K562 (cell line): ENCODE measurements at regions not wholly inside any gene's neighbourhood (a gene's known extent, or its start where the extent isn't known, plus 50 kb on each side); places are given as distances from the start of the nearest gene placed in this dataset.

ENCODE experiments used
- BCOR ChIP-seq: fragments of 450-650 bp; IDR thresholded peaks from 2 replicates; pipeline ENCODE4 v1.6.1; 2016
- RBM25 ChIP-seq: fragments of 200-400 bp; formaldehyde crosslinking; IDR thresholded peaks from 2 replicates; pipeline ENCODE4 v1.6.1; 2018; ENCODE audit warnings: low read length, low read depth, moderate library complexity; ENCODE audit not compliant: severe bottlenecking
- SMARCA5 ChIP-seq: fragments of 450-650 bp; IDR thresholded peaks from 2 replicates; pipeline ENCODE4 v1.6.1; 2016
- ZNF507 ChIP-seq: conservative IDR thresholded peaks from 2 replicates; pipeline ENCODE4 v1.6.1; 2017; ENCODE audit warnings: missing genetic modification characterization, missing compliant biosample characterization
- TF ChIP-seq, protein P1 (sequence below): sonication (generic); formaldehyde crosslinking; IDR thresholded peaks from 2 replicates; pipeline ENCODE4 v1.8.1; 2023; ENCODE audit warnings: mild to moderate bottlenecking, missing genetic modification reagents
- TF ChIP-seq, protein P2 (sequence below): sonication (generic); formaldehyde crosslinking; IDR thresholded peaks from 2 replicates; pipeline ENCODE4 v1.8.0; 2022; ENCODE audit warnings: mild to moderate bottlenecking, missing genetic modification reagents
- TF ChIP-seq, protein P3 (sequence below): fragments of 450-650 bp; formaldehyde crosslinking; IDR thresholded peaks from 2 replicates; pipeline ENCODE4 v1.4.0; 2022; ENCODE audit warnings: missing genetic modification characterization

DNA sequence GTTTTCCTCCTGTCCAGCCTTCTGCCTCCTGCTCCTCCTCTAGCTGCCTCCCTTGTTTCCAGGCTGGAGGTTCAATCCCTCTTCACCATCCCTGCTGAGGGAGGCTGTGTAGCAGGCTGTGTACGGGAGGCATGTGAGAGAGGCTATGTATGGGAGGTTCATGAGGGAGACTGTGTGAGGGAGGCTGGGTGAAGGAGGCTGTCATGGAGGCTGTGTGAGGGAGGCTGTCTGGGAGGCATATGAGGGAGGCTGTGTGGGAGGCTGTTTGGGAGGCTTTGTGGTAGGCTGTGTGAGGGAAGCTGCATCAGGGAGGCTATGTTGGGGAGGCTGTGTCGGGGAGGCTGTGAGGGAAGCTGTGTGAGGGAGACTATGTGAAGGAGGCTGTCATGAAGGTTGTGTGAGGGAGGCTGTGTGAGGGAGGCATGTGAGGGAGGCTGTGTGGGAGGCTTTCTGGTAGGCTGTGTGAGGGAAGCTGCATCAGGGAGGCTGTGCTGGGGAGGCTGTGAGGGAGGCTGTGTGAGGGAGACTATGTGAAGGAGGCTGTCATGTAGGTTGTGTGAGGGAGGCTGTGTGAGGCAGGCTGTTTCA, 123.7 kb upstream of the RNF32 start (continued):
- TF ChIP-seq RBM25 (peak; percentile 33), BCOR (peak; percentile 31; the same call in 1 of the 2 replicates), SMARCA5 (peak; percentile 71; the same call in 1 of the 2 replicates), ZNF507 (tag) (no peak)
- TF ChIP-seq, protein P1, sequence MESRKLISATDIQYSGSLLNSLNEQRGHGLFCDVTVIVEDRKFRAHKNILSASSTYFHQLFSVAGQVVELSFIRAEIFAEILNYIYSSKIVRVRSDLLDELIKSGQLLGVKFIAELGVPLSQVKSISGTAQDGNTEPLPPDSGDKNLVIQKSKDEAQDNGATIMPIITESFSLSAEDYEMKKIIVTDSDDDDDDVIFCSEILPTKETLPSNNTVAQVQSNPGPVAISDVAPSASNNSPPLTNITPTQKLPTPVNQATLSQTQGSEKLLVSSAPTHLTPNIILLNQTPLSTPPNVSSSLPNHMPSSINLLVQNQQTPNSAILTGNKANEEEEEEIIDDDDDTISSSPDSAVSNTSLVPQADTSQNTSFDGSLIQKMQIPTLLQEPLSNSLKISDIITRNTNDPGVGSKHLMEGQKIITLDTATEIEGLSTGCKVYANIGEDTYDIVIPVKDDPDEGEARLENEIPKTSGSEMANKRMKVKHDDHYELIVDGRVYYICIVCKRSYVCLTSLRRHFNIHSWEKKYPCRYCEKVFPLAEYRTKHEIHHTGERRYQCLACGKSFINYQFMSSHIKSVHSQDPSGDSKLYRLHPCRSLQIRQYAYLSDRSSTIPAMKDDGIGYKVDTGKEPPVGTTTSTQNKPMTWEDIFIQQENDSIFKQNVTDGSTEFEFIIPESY (CRISPR knock-in tag): no peak
- TF ChIP-seq, protein P2, sequence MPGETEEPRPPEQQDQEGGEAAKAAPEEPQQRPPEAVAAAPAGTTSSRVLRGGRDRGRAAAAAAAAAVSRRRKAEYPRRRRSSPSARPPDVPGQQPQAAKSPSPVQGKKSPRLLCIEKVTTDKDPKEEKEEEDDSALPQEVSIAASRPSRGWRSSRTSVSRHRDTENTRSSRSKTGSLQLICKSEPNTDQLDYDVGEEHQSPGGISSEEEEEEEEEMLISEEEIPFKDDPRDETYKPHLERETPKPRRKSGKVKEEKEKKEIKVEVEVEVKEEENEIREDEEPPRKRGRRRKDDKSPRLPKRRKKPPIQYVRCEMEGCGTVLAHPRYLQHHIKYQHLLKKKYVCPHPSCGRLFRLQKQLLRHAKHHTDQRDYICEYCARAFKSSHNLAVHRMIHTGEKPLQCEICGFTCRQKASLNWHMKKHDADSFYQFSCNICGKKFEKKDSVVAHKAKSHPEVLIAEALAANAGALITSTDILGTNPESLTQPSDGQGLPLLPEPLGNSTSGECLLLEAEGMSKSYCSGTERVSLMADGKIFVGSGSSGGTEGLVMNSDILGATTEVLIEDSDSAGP (CRISPR knock-in tag): 0 out of 2 replicates have a peak, but pooled peaks have one; percentile 20
- TF ChIP-seq, protein P3, sequence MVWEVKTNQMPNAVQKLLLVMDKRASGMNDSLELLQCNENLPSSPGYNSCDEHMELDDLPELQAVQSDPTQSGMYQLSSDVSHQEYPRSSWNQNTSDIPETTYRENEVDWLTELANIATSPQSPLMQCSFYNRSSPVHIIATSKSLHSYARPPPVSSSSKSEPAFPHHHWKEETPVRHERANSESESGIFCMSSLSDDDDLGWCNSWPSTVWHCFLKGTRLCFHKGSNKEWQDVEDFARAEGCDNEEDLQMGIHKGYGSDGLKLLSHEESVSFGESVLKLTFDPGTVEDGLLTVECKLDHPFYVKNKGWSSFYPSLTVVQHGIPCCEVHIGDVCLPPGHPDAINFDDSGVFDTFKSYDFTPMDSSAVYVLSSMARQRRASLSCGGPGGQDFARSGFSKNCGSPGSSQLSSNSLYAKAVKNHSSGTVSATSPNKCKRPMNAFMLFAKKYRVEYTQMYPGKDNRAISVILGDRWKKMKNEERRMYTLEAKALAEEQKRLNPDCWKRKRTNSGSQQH (CRISPR knock-in tag): 0 out of 2 replicates have a peak, but pooled peaks have one; percentile 33
